PC-9 (cell line): ENCODE measurements at regions not wholly inside any gene's neighbourhood (a gene's known extent, or its start where the extent isn't known, plus 50 kb on each side); places are given as distances from the start of the nearest gene placed in this dataset.

Source experiments
- BruUV-seq: library from RNA; stranded (reverse); fragments of 400-500 nt; replicated peaks from 2 replicates; lab custom pipeline; 2021; lab: Mats Ljungman, UMichigan
- CTCF ChIA-PET: fragments of 300-600 bp; sonication (Branson Sonifier 250); formaldehyde crosslinking; loops from one replicate; lab custom pipeline; 2022; ENCODE audit warnings: antibody characterized with exemption; lab: Charles Lee
- POLR2A ChIA-PET: fragments of 300-600 bp; sonication (Branson Sonifier 250); formaldehyde crosslinking; loops from one replicate; lab custom pipeline; 2022; ENCODE audit warnings: antibody characterized with exemption; ENCODE audit not compliant: unreplicated experiment; lab: Charles Lee
- DNase-seq, 2 experiments: peaks; one replicate each; pipeline versions ENCODE4 v3.0.0 to v3.0.0-alpha.2; 2015 to 2022; ENCODE audit warnings: mixed read lengths in 1 of 2
- H2AFZ ChIP-seq: fragments of 200-600 bp; sonication (generic); 2 replicates; pipeline ENCODE4 v1.8.1; 2017; ENCODE audit warnings: antibody characterized with exemption
- H3F3A ChIP-seq: fragments of 200-600 bp; sonication (generic); 2 replicates; pipeline ENCODE4 v1.8.1; 2017; ENCODE audit warnings: antibody characterized with exemption, mild to moderate bottlenecking, low read depth; ENCODE audit not compliant: insufficient read depth
- H3K27ac ChIP-seq: fragments of 200-600 bp; sonication (generic); 2 replicates; pipeline ENCODE4 v1.6.1; 2016; ENCODE audit warnings: mixed run types
- H3K27me3 ChIP-seq: fragments of 200-600 bp; sonication (generic); 2 replicates; pipeline ENCODE4 v1.6.1; 2016; ENCODE audit warnings: low read depth, mixed run types; ENCODE audit not compliant: insufficient read depth
- H3K36me3 ChIP-seq: fragments of 200-600 bp; sonication (generic); 2 replicates; pipeline ENCODE4 v1.6.1; 2016; ENCODE audit warnings: low read depth, mixed run types
- H3K4me1 ChIP-seq: fragments of 200-600 bp; sonication (generic); replicated peaks from 2 replicates; pipeline ENCODE4 v1.6.1; 2016; ENCODE audit warnings: mixed run types; ENCODE audit not compliant: insufficient read depth
- H3K4me2 ChIP-seq: fragments of 200-600 bp; sonication (generic); 2 replicates; pipeline ENCODE4 v1.6.1; 2017; ENCODE audit warnings: mixed run types
- H3K4me3 ChIP-seq: fragments of 200-600 bp; sonication (generic); 2 replicates; pipeline ENCODE4 v1.6.1; 2016; ENCODE audit warnings: mixed run types
- H3K79me2 ChIP-seq: fragments of 200-600 bp; sonication (generic); 2 replicates; pipeline ENCODE4 v1.6.1; 2017; ENCODE audit warnings: low read depth, mixed run types
- H3K9me2 ChIP-seq: fragments of 200-600 bp; sonication (generic); 2 replicates; pipeline ENCODE4 v1.8.1; 2017; ENCODE audit warnings: mild to moderate bottlenecking; ENCODE audit not compliant: insufficient read depth
- H3K9me3 ChIP-seq: fragments of 200-600 bp; sonication (generic); 2 replicates; pipeline ENCODE4 v1.8.1; 2016; ENCODE audit warnings: low read depth; ENCODE audit not compliant: insufficient read depth
- H4K20me1 ChIP-seq: fragments of 200-600 bp; sonication (generic); 2 replicates; pipeline ENCODE4 v1.8.1; 2017; ENCODE audit not compliant: insufficient read depth
- CTCF ChIP-seq: fragments of 200-600 bp; sonication (generic); conservative IDR thresholded peaks from 2 replicates; pipeline ENCODE4 v1.6.1; 2017; ENCODE audit warnings: mixed run types, antibody characterized with exemption, mild to moderate bottlenecking, moderate library complexity
- EZH2 ChIP-seq: fragments of 200-600 bp; sonication (generic); IDR thresholded peaks from 2 replicates; pipeline ENCODE4 v1.8.0; 2017; ENCODE audit warnings: antibody characterized with exemption, low read depth
- intact Hi-C: fragments of 100-400 bp; cut with micrococcal nuclease; formaldehyde crosslinking; loops from one replicate; pipeline ENCODE4 v1.10.0; 2022; ENCODE audit not compliant: unreplicated experiment

- ChIA-PET POLR2A (no interaction called here), CTCF (no interaction called here)
- intact Hi-C loops: no loop called here
- H4K20me1 ChIP-seq: no peaks in the 10 kb centered on the region
- H3K27ac ChIP-seq: no peak overlapping the region
- TF ChIP-seq EZH2 (no peak), CTCF (no peak)
- H3K9me3 ChIP-seq: no peaks in the 10 kb centered on the region
- no peaks in the 10 kb centered on the region for H3K4me1 ChIP-seq
- H2AFZ ChIP-seq: no peak overlapping the region
- BruUV-seq: no TSS peak
- no peak overlapping the region for H3K4me3 ChIP-seq
- H3K9me2 ChIP-seq: no peaks in the 10 kb centered on the region
- no peak for DNase-seq
- H3F3A ChIP-seq: no peaks in the 10 kb centered on the region
- no peaks in the 10 kb centered on the region for H3K36me3 ChIP-seq
- no peaks in the 10 kb centered on the region for H3K79me2 ChIP-seq
- peaks cover 91% of the 10 kb centered on the region for H3K27me3 ChIP-seq
- H3K4me2 ChIP-seq: no peak overlapping the region
Measured at GRCh38 chr10:129392855-129393254, 74.2 kb upstream of the MGMT start.

- no peak overlapping the region for H2AFZ ChIP-seq
- POLR2A ChIA-PET: no interaction called here
- H3K4me2 ChIP-seq: no peak overlapping the region
- H3F3A ChIP-seq: no peaks in the 10 kb centered on the region
- no peak for DNase-seq
- no peaks in the 10 kb centered on the region for H3K4me1 ChIP-seq
- no peak overlapping the region for H3K27ac ChIP-seq
- TF ChIP-seq EZH2: no peak
- TF ChIP-seq CTCF: no peak
- H3K9me3 ChIP-seq: no peaks in the 10 kb centered on the region
- H3K9me2 ChIP-seq: no peaks in the 10 kb centered on the region
- H3K79me2 ChIP-seq: no peaks in the 10 kb centered on the region
- no peaks in the 10 kb centered on the region for H3K36me3 ChIP-seq
- no TSS peak for BruUV-seq
- H3K27me3 ChIP-seq: peaks cover 99% of the 10 kb centered on the region
- H3K4me3 ChIP-seq: no peak overlapping the region
- intact Hi-C loops: no loop called here
- CTCF ChIA-PET: no interaction called here
- no peaks in the 10 kb centered on the region for H4K20me1 ChIP-seq
Measured at GRCh38 chr10:129393812-129394211, 73.2 kb upstream of the MGMT start.

GRCh38 chr10:129394518-129395328 lies 72.3 kb upstream of the MGMT start:
- Histone ChIP-seq H2AFZ (no peak overlapping the region), H3K4me2 (no peak overlapping the region), H3K4me1 (no peaks in the 10 kb centered on the region), H3F3A (no peaks in the 10 kb centered on the region), H3K9me2 (no peaks in the 10 kb centered on the region), H3K27me3 (peaks cover 97% of the 10 kb centered on the region), H3K9me3 (no peaks in the 10 kb centered on the region), H3K4me3 (no peak overlapping the region), H4K20me1 (no peaks in the 10 kb centered on the region), H3K79me2 (no peaks in the 10 kb centered on the region), H3K36me3 (no peaks in the 10 kb centered on the region), H3K27ac (no peak overlapping the region)
- DNase-seq: no peak
- POLR2A ChIA-PET: no interaction called here
- intact Hi-C loops: no loop called here
- BruUV-seq: no TSS peak
- no peak for TF ChIP-seq CTCF
- TF ChIP-seq EZH2: no peak
- CTCF ChIA-PET: no interaction called here
